GM21367 (cell line): ENCODE measurements at regions not wholly inside any gene's neighbourhood (a gene's known extent, or its start where the extent isn't known, plus 50 kb on each side); places are given as distances from the start of the nearest gene placed in this dataset.
"Not testable (repeated sequence)": the region's sequence is repeated elsewhere in the genome, so short reads cannot be mapped to it uniquely, and the experiment has no call there.

Experiments used
- ATAC-seq: cut with Tn5 transposase; IDR thresholded peaks from one replicate; pipeline ENCODE4 v1.9.1; 2021; ENCODE audit not compliant: unreplicated experiment

DNA sequence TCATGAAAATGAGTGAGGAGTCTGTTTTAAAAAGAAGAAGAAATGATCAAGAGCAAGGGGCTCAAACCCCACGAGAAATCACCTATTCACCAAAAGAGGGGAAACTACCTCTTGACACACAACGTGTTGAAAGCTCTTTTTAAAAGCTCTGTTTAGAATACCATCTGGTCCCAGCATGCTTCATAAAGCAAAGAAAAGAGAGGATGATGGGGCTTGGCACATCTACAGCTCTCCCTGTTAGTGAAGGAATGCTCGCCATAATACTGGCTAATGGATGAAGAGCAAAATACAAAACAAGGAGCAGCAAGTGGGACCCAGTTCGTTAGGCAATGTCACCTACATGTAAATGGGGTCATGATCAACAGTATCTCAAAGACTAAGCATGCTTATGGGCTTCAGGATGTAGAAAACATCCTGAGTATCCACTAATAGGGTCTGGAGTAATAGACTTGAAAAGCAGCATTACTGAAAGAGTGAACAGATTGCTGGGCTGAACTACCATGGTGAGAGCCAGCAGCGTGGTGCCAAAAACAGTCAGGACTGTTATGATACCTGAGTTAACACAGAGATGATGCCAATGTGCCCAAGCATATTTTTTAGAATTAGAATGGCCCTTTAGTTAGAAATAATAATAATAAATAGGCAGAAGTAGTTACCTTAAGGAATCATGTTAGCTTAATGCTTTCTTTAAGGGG is 159.7 kb upstream of the POU1F1 start:
- ATAC-seq: no peak

GRCh38 chr3:87433445-87433844 is 157.1 kb upstream of the POU1F1 start:
- not testable (repeated sequence) for ATAC-seq

GRCh38 chr3:87426918-87427317 is 150.5 kb upstream of the POU1F1 start:
- no peak for ATAC-seq

- ATAC-seq: no peak
These were observed 148.7 kb upstream of the POU1F1 start for GRCh38 chr3:87425056-87425455.

GRCh38 chr3:87423336-87423735 is 147.0 kb upstream of the POU1F1 start:
- ATAC-seq: no peak

- no peak for ATAC-seq
These were observed 145.9 kb upstream of the POU1F1 start for GRCh38 chr3:87422333-87422732.

DNA sequence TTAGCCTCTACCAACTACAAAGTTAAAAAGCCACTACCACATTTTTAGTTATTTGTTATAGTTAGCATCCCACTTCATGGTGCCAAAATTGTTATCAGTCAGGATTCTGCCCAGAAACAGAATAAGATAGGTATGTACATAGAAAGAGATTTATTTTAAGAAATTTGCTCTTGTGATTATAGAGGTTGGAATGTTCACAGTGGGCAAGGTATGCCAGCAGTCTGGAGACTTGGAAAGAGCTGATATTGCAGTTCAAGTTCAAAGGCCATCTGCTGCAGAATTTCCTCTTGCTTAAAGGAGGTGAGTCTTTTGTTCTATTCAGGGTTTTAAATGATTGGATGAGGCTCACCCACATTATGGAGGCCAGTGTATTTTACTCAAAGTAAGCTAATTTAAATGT is 143.8 kb upstream of the POU1F1 start:
- no peak for ATAC-seq

- ATAC-seq: no peak
These were observed 137.9 kb upstream of the POU1F1 start for GRCh38 chr3:87414271-87414670.

DNA sequence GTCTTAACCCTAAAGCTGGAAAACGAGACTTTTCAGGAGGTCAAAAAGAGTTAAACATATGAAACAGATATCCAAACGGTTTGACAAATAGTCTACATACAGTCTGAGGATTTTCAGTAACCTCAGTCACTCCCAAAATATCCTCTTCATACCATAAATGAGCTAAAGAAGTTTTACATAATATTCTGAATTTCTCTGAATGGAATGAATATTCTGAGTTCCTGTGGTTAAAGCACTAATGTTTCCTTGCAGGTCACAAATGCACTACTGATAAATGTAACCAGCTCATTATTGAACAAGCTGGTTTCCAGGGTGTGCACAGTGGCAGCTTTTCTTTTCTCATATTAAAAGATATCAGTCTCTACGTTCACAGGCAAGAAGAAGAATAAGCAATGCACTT is 137.4 kb upstream of the POU1F1 start:
- no peak for ATAC-seq

- no peak for ATAC-seq
These were observed 133.7 kb upstream of the POU1F1 start for GRCh38 chr3:87410110-87410509.

DNA sequence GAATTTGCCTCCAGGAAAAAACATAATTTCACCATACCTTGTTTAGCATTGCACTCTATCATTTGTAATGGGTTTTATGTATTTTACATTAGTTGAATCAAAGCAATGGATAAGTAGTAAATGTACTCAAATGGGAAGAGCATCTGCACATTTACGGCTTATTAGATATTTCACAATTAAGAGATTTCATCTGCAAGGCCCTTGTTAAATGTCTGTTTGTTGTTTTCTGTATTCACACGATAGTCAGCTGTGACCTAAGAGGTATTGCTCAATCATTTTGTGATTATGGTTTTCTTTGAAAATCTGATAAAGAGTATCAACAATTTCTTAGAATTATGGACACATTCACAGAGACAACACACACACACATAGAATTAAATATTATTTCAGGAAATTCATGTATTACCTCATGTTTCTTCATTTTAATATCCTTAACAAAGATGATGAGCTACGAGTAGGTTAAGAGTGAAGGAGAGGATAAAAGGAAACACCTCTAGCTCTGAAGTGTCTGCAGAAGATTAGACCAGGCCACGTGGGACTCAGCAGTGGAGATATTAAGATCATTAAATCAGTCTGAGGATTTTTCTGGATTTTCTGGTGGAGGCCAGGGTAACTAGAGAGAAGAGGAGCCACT is 121.9 kb upstream of the POU1F1 start:
- ATAC-seq: no peak

- ATAC-seq: no peak
These were observed 120.8 kb upstream of the POU1F1 start for GRCh38 chr3:87397211-87397610.

DNA sequence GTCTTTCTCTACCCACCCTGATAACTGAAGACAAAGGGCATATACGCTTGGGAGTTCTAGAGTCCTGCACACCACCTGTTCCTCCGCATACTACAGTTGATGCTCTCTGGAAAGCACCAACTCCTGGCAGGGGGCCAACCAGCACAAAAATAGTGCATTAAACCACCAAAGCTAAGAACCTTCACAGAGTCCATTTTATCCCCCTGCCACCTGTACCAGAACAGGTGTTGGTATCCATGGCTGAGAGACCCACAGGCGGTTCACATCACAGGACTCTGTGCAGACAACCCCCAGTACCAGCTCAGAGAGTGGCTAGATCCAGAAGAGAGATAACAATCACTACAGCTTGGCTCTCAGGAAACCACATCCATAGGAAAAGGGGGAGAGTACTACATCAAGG is 114.4 kb upstream of the POU1F1 start:
- ATAC-seq: no peak

DNA sequence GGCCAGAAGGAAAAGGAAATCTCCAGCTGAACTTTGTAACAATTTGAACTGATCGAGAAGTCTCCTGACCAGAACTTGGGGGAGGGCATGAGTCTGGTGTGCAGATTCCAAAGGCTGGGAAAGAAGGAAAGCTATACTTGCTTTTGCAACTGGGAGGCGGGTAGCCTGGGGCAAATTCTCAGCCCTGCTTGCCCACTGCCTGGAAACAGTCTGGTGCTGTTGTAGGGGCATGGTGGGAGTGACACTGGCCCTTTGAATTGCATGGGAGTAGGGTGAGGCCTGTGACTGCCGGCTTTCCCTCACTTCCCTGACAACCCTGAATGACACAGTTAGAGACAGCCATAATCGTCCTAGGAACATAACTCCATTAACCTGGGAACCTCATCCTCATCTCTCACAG is 114.0 kb upstream of the POU1F1 start:
- ATAC-seq: no peak

- ATAC-seq: no peak
These were observed 98.9 kb upstream of the POU1F1 start for GRCh38 chr3:87375231-87375682.

DNA sequence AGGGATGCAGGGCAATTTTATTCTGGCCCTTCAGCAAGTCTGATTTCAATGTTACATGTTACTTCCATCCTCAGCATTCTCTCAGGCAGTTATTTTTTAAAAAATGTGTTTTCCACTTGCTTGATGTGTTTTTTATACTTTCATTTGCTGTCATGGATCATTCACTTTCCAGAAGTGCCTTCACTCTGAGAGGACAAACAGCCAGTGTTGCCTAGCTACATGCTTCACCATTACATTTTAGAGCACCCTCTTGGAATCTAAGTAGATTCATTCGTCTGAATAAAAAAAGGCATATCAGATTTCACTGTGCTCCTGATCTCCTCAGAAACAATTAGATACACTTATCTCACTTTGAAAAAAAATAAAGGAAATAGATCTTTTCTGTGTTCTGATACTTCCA is 93.6 kb upstream of the POU1F1 start:
- no peak for ATAC-seq

DNA sequence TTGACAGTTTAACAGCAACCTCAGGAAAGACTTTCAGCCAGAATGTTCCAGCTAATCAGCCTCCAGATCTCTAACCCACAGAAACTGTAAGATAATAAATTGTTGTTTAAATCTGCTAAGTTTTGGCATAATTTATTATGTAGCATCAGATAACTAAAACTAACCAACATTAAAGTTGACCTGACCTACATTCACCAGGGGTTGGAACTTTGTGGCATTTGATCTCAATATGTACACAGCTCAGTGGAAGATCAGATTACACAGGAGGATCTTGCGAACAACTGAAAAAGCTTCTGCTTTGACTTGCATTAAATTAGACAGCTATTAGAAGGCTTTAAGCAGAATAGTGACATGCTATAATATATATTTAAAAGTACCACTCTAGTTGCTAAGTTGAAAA is 91.4 kb upstream of the POU1F1 start:
- ATAC-seq: no peak

- ATAC-seq: no peak
These were observed 87.3 kb upstream of the POU1F1 start for GRCh38 chr3:87363721-87364120.

DNA sequence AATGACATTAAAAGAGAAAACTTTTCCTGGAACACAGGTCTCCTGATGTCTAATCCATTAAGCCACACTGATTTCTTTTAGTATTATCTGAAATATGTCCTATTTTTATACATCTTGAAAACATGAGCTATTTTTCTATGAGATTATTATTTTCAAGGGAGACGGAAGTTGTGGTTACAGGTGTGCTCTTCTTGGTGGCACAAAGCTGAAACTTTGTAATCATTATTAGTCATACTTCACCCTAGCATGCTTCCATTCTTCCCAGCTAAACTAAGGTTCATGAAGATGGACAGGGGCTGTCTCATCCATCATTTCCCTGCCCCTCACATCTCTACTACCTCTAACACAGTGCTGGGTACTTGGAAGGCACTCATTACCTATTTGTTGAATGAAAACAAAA is 85.6 kb upstream of the POU1F1 start:
- ATAC-seq: no peak

- ATAC-seq: no peak
These were observed 84.9 kb upstream of the POU1F1 start for GRCh38 chr3:87361271-87361670.

DNA sequence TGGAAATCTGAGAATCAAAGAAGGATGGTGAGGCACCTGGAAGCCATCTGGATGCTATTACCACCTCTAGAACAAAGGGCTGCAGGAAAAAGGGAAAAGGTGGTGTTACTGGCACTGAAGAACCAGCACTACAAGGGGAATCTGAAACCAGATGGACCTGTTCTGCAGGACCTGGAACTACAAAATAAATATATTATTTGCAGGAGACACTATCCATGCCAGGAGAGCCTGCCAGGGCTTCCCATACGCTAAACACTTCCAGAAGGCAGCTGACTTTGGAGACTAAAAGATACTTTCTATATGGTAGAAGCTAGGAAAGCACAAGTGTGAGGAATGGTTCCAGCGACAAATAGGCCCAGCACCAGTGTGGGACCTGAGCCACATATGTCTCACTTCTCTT is 83.4 kb upstream of the POU1F1 start:
- ATAC-seq: no peak

GRCh38 chr3:87359025-87359424 is 82.6 kb upstream of the POU1F1 start:
- ATAC-seq: no peak

DNA sequence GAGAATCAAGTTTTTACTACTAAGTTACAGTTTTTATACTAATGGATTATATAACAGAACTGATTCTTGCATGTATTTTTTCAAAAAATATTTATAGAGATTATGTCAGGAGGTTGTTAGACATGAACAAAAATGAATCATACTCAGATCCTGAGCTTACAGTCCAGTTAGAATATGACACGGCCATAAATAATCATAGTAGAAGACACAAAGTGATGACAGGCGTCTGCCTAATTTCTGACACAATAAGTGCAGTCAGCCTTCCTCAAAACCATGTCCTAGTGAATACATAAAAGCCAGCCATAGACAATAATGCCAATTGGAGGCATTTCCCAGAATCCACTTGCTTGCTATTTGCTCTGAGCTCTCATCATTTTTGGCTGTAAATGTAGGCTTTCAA is 81.7 kb upstream of the POU1F1 start:
- ATAC-seq: no peak
